22Rv1 (cell line): ENCODE measurements at regions not wholly inside any gene's neighbourhood (a gene's known extent, or its start where the extent isn't known, plus 50 kb on each side); places are given as distances from the start of the nearest gene placed in this dataset.

Source experiments
- CTCF ChIP-seq: fragments of 450-650 bp; IDR thresholded peaks from 2 replicates; pipeline ENCODE4 v1.5.1; 2017; ENCODE audit warnings: mild to moderate bottlenecking
- ZFX ChIP-seq: fragments of 450-650 bp; IDR thresholded peaks from 2 replicates; pipeline ENCODE4 v1.6.1; 2017; ENCODE audit warnings: antibody characterized with exemption, borderline replicate concordance

- TF ChIP-seq CTCF (no peak), ZFX (no peak)
Observed at GRCh38 chr1:42086146-42086545, 67.1 kb upstream of the GUCA2B start.
